GM13977 (cell line): ENCODE measurements at regions not wholly inside any gene's neighbourhood (a gene's known extent, or its start where the extent isn't known, plus 50 kb on each side); places are given as distances from the start of the nearest gene placed in this dataset.

Source experiments
- DNase-seq: peaks from one replicate; pipeline ENCODE4 v3.0.0; 2012; ENCODE audit warnings: low spot score
- in situ Hi-C: fragments of 300-500 bp; cut with MboI; formaldehyde crosslinking; loops from one replicate; pipeline ENCODE4 v1.12.0; 2022; ENCODE audit warnings: low sequenced_read_pairs, low pct_unique_long_range_greater_than_20kb, mixed read lengths, inconsistent platforms; ENCODE audit not compliant: unreplicated experiment
- TF ChIP-seq, protein P1 (sequence below): IDR thresholded peaks from 2 replicates; pipeline ENCODE4 v1.5.1; 2012; ENCODE audit warnings: mild to moderate bottlenecking, control low read depth; ENCODE audit not compliant: insufficient read depth; ENCODE audit errors: extremely low read depth, missing control alignments

DNA sequence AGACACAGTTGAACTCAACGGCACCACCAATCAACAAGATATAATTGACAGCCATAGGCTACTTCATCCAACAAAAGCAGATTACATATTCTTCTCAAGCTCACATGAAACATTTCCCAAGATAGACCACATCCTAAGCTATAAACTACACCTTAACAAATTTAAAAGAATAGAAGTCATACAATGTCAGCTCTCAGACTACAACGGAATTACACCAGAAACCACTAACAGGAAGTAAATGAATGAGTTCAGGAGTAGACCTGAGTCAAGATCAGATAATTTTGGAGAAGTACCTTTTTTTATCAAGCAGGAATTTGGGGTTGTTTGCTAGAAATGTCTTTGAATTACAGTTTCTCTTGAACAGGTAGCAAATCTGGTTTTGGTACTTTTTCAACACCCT, 237.8 kb downstream of the TBX18 start:
- TF ChIP-seq, protein P1, sequence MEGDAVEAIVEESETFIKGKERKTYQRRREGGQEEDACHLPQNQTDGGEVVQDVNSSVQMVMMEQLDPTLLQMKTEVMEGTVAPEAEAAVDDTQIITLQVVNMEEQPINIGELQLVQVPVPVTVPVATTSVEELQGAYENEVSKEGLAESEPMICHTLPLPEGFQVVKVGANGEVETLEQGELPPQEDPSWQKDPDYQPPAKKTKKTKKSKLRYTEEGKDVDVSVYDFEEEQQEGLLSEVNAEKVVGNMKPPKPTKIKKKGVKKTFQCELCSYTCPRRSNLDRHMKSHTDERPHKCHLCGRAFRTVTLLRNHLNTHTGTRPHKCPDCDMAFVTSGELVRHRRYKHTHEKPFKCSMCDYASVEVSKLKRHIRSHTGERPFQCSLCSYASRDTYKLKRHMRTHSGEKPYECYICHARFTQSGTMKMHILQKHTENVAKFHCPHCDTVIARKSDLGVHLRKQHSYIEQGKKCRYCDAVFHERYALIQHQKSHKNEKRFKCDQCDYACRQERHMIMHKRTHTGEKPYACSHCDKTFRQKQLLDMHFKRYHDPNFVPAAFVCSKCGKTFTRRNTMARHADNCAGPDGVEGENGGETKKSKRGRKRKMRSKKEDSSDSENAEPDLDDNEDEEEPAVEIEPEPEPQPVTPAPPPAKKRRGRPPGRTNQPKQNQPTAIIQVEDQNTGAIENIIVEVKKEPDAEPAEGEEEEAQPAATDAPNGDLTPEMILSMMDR: no peak
- in situ Hi-C loops: no loop called here

DNA sequence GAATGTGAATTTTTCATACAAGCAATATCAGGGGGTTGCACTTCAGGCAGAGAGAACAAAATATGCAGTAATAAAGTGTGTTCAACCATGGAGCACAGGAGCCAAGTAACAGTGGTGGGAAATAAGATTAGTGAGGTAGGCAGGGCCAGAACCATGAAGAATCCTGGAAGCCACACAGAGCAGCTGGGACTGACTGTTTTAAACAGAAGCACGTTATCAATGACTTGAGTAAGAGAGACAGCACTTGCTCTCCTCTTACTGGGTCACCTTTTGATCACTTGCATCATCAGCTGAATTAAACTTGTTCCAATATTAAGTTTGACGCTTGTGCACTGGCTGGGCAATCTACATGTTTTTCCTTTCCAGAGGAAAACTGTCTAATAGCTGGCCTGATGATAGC, 238.5 kb downstream of the TBX18 start:
- TF ChIP-seq, protein P1: no peak
- in situ Hi-C loops: no loop called here
- DNase-seq: no peak

More for the DNA sequence above, 237.8 kb downstream of the TBX18 start:
- DNase-seq: no peak

DNA sequence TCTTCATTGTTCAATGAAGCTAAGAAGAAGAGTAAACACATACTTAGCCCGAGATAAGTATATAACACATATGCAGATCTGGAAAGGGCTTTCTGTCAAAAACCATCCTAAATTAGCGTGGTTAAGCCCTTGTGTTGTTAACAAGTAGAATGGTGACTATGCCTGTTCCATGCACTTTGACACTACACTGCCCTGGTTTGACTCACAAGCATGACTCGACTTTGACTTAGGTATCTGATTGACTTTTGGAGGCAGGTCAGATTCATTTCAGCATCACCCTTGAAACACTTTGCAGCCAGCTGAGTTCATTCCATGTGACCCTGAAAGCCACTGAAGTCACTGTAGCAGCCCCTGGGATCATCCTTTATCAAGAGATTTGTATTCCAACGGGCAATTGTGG, 239.8 kb downstream of the TBX18 start:
- DNase-seq: no peak
- in situ Hi-C loops: no loop called here
- TF ChIP-seq, protein P1: no peak

DNA sequence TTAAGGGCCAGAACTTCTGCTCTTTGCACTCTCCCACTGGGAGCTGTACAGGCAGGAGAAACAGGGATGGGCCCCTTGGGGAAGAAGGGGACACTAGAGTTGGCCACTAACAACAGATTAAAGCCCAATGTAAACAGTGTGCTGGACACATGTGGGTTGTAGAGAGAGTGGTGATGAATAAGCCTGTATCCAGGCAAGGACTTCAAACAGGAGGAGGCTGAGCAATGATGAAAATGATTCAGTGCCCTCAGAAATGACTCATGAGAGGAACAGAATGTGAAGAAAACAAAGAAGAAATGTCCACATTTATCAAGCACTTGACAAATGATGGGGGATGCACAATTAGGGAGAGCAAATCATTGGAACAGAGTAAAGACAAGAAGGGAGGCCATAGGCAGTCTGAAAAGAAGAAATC, 242.3 kb downstream of the TBX18 start:
- TF ChIP-seq, protein P1: no peak
- no peak for DNase-seq
- in situ Hi-C loops: no loop called here

DNA sequence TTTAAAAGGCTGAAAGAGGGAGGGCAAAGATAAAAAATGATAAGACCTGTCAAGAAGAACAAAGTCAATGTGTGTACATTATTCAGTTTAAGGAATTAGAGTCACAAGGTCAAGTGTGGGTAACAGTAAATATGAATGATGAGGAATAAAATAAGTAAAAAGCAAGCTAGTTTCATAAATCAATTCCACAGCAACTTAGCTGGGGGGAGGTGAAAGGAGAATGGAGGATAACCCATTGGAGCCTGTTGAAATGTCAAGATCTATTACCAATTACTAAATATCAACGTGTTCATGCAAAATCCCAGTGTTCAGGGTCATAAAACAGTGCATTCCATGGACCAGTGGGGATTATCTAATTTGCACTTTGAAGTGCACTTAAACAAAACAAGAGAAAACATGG, 242.9 kb downstream of the TBX18 start:
- TF ChIP-seq, protein P1: no peak
- DNase-seq: no peak
- in situ Hi-C loops: no loop called here

DNA sequence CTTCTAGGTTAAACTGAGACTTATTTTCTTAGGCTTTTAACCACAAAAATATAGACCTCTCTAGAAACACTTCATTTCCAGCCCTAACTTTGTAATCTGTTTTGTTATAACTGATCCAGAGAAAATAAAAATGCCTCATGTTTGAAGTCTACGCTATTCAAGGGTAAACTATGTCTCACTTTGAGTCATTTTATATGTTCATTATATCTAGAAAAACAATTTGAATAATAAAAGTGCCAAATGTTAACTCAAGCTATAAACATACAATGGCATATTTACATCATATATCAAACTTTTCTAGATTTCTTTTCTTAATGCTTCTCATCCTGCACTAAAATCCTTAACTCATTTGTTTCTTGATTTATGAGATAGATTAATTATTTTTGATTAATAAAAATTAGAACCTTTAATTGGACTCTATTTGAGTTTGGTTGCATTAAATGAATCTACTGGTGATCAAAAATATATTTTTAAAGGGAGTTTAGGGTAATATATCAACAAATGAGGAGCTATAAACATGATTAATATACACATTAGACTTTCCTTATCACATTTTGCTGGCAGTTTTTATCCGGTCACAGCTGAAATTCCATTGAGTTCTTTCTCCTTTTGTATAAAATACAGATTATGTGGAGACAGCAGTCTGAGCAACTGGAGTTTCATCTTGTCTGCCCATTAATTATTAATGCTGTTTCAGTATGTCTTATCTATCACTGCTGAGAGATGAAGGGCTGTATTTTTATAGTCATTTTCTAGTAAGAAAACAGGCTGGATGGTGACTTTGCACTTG, 246.5 kb downstream of the TBX18 start:
- TF ChIP-seq, protein P1: no peak
- no peak for DNase-seq
- in situ Hi-C loops: no loop called here
